OCI-LY7 (cell line): ENCODE measurements at regions not wholly inside any gene's neighbourhood (a gene's known extent, or its start where the extent isn't known, plus 50 kb on each side); places are given as distances from the start of the nearest gene placed in this dataset.

Experiments
- BruUV-seq: library from RNA; stranded (reverse); fragments of 400-500 nt; replicated peaks from 2 replicates; lab custom pipeline; 2021; lab: Mats Ljungman, UMichigan
- CTCF ChIA-PET: fragments of 300-600 bp; sonication (Branson Sonifier 250); formaldehyde crosslinking; loops from one replicate; lab custom pipeline; 2022; ENCODE audit warnings: antibody characterized with exemption; ENCODE audit not compliant: unreplicated experiment; lab: Charles Lee
- POLR2A ChIA-PET: fragments of 300-600 bp; sonication (Branson Sonifier 250); formaldehyde crosslinking; loops from one replicate; lab custom pipeline; 2022; ENCODE audit warnings: antibody characterized with exemption; lab: Charles Lee
- DNase-seq: peaks from one replicate; pipeline ENCODE4 v3.0.0-alpha.2; 2015; ENCODE audit warnings: low spot score
- H2AFZ ChIP-seq: fragments of 200-600 bp; sonication (generic), shearing (Covaris generic); 2 replicates; pipeline ENCODE4 v1.6.1; 2014; ENCODE audit warnings: mild to moderate bottlenecking, antibody characterized with exemption, low read length, moderate library complexity
- H3K27ac ChIP-seq: fragments of 200-600 bp; sonication (generic); 2 replicates; pipeline ENCODE4 v1.5.1; 2014; ENCODE audit warnings: mixed run types, low read depth, mild to moderate bottlenecking, moderate library complexity, low read length, inconsistent platforms; ENCODE audit not compliant: poor library complexity, severe bottlenecking
- H3K36me3 ChIP-seq: fragments of 200-600 bp; sonication (generic); 2 replicates; pipeline ENCODE4 v1.6.1; 2014; ENCODE audit warnings: mild to moderate bottlenecking, antibody characterized with exemption, low read length, moderate library complexity, mixed read lengths; ENCODE audit not compliant: insufficient read depth
- H3K4me1 ChIP-seq: fragments of 200-600 bp; sonication (generic); 2 replicates; pipeline ENCODE4 v1.5.1; 2014; ENCODE audit warnings: mild to moderate bottlenecking, low read length; ENCODE audit not compliant: insufficient read depth, poor library complexity, severe bottlenecking
- H3K4me2 ChIP-seq: fragments of 200-600 bp; sonication (generic); 2 replicates; pipeline ENCODE4 v1.6.1; 2014; ENCODE audit warnings: mild to moderate bottlenecking, low read length
- H3K4me3 ChIP-seq: fragments of 200-600 bp; sonication (generic); 2 replicates; pipeline ENCODE4 v1.5.1; 2014; ENCODE audit warnings: mild to moderate bottlenecking, low read depth, low read length; ENCODE audit not compliant: poor library complexity, severe bottlenecking
- H3K79me2 ChIP-seq: fragments of 200-600 bp; sonication (generic); 2 replicates; pipeline ENCODE4 v1.6.1; 2016; ENCODE audit warnings: low read depth, mild to moderate bottlenecking, low read length, moderate library complexity, mixed read lengths; ENCODE audit not compliant: insufficient read depth
- H3K9me2 ChIP-seq: fragments of 200-600 bp; sonication (generic); 2 replicates; pipeline ENCODE4 v1.6.1; 2016; ENCODE audit warnings: mild to moderate bottlenecking, low read length, mixed read lengths; ENCODE audit not compliant: insufficient read depth
- H3K9me3 ChIP-seq: fragments of 200-600 bp; sonication (generic); 2 replicates; pipeline ENCODE4 v1.6.1; 2014; ENCODE audit warnings: mild to moderate bottlenecking, mixed run types, low read length, mixed read lengths
- H4K20me1 ChIP-seq: fragments of 200-600 bp; sonication (generic); 2 replicates; pipeline ENCODE4 v1.6.1; 2014; ENCODE audit warnings: mild to moderate bottlenecking, antibody characterized with exemption, low read length, moderate library complexity, mixed read lengths; ENCODE audit not compliant: insufficient read depth
- CTCF ChIP-seq: fragments of 200-600 bp; sonication (generic); conservative IDR thresholded peaks from 2 replicates; pipeline ENCODE4 v1.5.1; 2014; ENCODE audit warnings: mild to moderate bottlenecking, antibody characterized with exemption, low read length, moderate library complexity, mixed read lengths
- EZH2phosphoT487 ChIP-seq: fragments of 200-600 bp; sonication (generic); IDR thresholded peaks from 2 replicates; pipeline ENCODE4 v1.6.1; 2018; ENCODE audit warnings: low read depth, borderline replicate concordance, mild to moderate bottlenecking, mixed run types, antibody characterized with exemption, low read length, moderate library complexity, mixed read lengths
- intact Hi-C: fragments of 100-400 bp; cut with micrococcal nuclease; formaldehyde crosslinking; loops from one replicate; pipeline ENCODE4 v1.10.0; 2022; ENCODE audit not compliant: unreplicated experiment

- DNase-seq, result no peak
- POLR2A ChIA-PET, result interaction anchor here (0.7 kb wide), 1 partner anchor 576 kb away, joined by 3 read pairs; no protein-coding TSS in a partner anchor
- Histone ChIP-seq H3K9me2 (no peaks in the 10 kb centered on the region), H3K27ac (no peak overlapping the region), H3K9me3 (no peaks in the 10 kb centered on the region), H3K4me1 (no peaks in the 10 kb centered on the region), H2AFZ (no peak overlapping the region), H3K79me2 (no peaks in the 10 kb centered on the region), H3K36me3 (no peaks in the 10 kb centered on the region), H4K20me1 (no peaks in the 10 kb centered on the region), H3K4me3 (no peak overlapping the region), H3K4me2 (no peak overlapping the region)
- CTCF ChIA-PET, result no interaction called here
- intact Hi-C loops, result no loop called here
- no TSS peak for BruUV-seq
- TF ChIP-seq EZH2phosphoT487 (no peak), CTCF (no peak)
These were observed 80.8 kb upstream of the COL21A1 start for GRCh38 chr6:56327946-56328727.

- DNase-seq, result no peak
- no peaks in the 10 kb centered on the region for H3K79me2 ChIP-seq
- intact Hi-C loops, result no loop called here
- no peak overlapping the region for H3K4me3 ChIP-seq
- CTCF ChIA-PET, result no interaction called here
- POLR2A ChIA-PET, result no interaction called here
- H3K4me1 ChIP-seq, result no peaks in the 10 kb centered on the region
- no peaks in the 10 kb centered on the region for H4K20me1 ChIP-seq
- no peak overlapping the region for H3K27ac ChIP-seq
- TF ChIP-seq EZH2phosphoT487, result no peak
- no peak for TF ChIP-seq CTCF
- H3K4me2 ChIP-seq, result no peak overlapping the region
- no peaks in the 10 kb centered on the region for H3K9me2 ChIP-seq
- H2AFZ ChIP-seq, result no peak overlapping the region
- no peaks in the 10 kb centered on the region for H3K9me3 ChIP-seq
- BruUV-seq, result no TSS peak
- H3K36me3 ChIP-seq, result no peaks in the 10 kb centered on the region
These were observed 77.0 kb upstream of the COL21A1 start for GRCh38 chr6:56324396-56324795.

DNA sequence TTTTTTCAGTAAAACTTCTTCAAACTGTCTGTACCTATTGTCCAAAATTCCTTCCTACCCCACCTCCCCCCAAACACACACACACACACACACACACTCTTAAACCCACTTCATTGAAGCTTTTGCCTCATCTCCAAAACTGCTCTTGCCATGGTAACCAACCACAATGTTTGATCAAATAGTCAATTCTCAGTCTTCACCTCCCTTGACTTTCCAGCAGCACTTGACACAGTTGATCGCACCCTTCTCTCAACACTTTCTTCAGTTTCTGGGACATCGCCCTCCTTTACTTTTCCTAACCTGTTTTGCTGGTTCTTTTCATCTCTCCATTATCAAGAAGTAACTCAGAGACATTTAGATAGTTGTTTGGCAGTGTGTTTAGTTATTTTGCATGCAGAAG lies 71.5 kb upstream of the COL21A1 start:
- ChIA-PET CTCF (no interaction called here), POLR2A (interaction anchor here (0.6 kb wide), 1 partner anchor 38 kb away, joined by 4 read pairs; no protein-coding TSS in a partner anchor)
- Histone ChIP-seq H3K4me3 (no peak overlapping the region), H3K9me3 (no peaks in the 10 kb centered on the region), H3K9me2 (no peaks in the 10 kb centered on the region), H2AFZ (no peak overlapping the region), H3K27ac (no peak overlapping the region), H3K36me3 (no peaks in the 10 kb centered on the region), H3K79me2 (no peaks in the 10 kb centered on the region), H3K4me2 (no peak overlapping the region), H3K4me1 (no peaks in the 10 kb centered on the region), H4K20me1 (no peaks in the 10 kb centered on the region)
- DNase-seq, result no peak
- no TSS peak for BruUV-seq
- intact Hi-C loops, result no loop called here
- no peak for TF ChIP-seq EZH2phosphoT487
- TF ChIP-seq CTCF, result no peak
